ENCODE measurements at regions not wholly inside any gene's neighbourhood (a gene's known extent, or its start where the extent isn't known, plus 50 kb on each side); places are given as distances from the start of the nearest gene placed in this dataset.

- no peak overlapping the region for H3K4me2 ChIP-seq (replicated peaks; ENCODE audit: low read depth, low read length, poor library complexity, severe bottlenecking)
- H3K4me3 ChIP-seq (ENCODE audit: control extremely low read depth in 1 of 5, extremely low read depth in 1 of 5, insufficient read depth in 1 of 5, low read depth in 2 of 5, low read length in 4 of 5): no peak overlapping the region
- H3K36me3 ChIP-seq (replicated peaks in 1 of 2; ENCODE audit: control extremely low read depth in 1 of 2, control insufficient read depth in 1 of 2, extremely low read depth in 1 of 2, insufficient read depth in 2 of 2, low read length in 1 of 2): no peaks in the 10 kb centered on the region
- DNase-seq: no peak
- Mint-ChIP-seq H3K4me3 (no peak overlapping the region), H3K27me3 (no peaks in the 10 kb centered on the region), H3K9me3 (ENCODE audit: insufficient read depth) (no peaks in the 10 kb centered on the region), H3K27ac (no peak overlapping the region), H3K4me1 (no peaks in the 10 kb centered on the region)
- CTCF ChIA-PET: no interaction called here
- no peaks in the 10 kb centered on the region for H3K4me1 ChIP-seq (ENCODE audit: control insufficient read depth in 2 of 2, insufficient read depth in 2 of 2, low read length in 2 of 2)
- H4K20me1 ChIP-seq (ENCODE audit: control insufficient read depth, insufficient read depth, low read length, poor library complexity, severe bottlenecking): no peaks in the 10 kb centered on the region
- POLR2A ChIA-PET: no interaction called here
- no peaks in the 10 kb centered on the region for H3K9me3 ChIP-seq (ENCODE audit: control extremely low read depth in 1 of 3, control insufficient read depth in 2 of 3, insufficient read depth in 1 of 3, low read length in 2 of 3)
- intact Hi-C loops (cut with micrococcal nuclease): no loop called here
- TF ChIP-seq CTCF (IDR thresholded peaks at IDR 0.05) (no peak), EZH2 (IDR thresholded peaks at IDR 0.05; ENCODE audit: borderline replicate concordance, insufficient read depth, low read depth, low read length, poor library complexity, severe bottlenecking) (no peak)
- 97% methylated on average over 5 of the region's 7 CpGs for WGBS (ENCODE audit: insufficient coverage)
- H3K9ac ChIP-seq (ENCODE audit: low read length): no peak overlapping the region
- ATAC-seq (ENCODE audit: low read depth): no peak
- H3K27me3 ChIP-seq (replicated peaks in 1 of 4; ENCODE audit: control extremely low read depth in 1 of 4, control insufficient read depth in 3 of 4, insufficient read depth in 4 of 4, low read length in 3 of 4): no peaks in the 10 kb centered on the region
- no peaks in the 10 kb centered on the region for H3K79me2 ChIP-seq (ENCODE audit: control insufficient read depth, insufficient read depth, low read length)
- no peak overlapping the region for H3K27ac ChIP-seq (ENCODE audit: low read length in 2 of 2)
- H2AFZ ChIP-seq (ENCODE audit: insufficient read depth, low read depth, low read length, poor library complexity, severe bottlenecking): no peak overlapping the region
Measured at GRCh38 chr2:238509903-238510302, 83.2 kb downstream of the ASB1 start.

GRCh38 chr2:238510911-238511613, 84.3 kb downstream of the ASB1 start:
- no peak overlapping the region for H3K27ac ChIP-seq (ENCODE audit: low read length in 2 of 2)
- no peaks in the 10 kb centered on the region for H4K20me1 ChIP-seq (ENCODE audit: control insufficient read depth, insufficient read depth, low read length, poor library complexity, severe bottlenecking)
- no peak overlapping the region for H3K4me2 ChIP-seq (replicated peaks; ENCODE audit: low read depth, low read length, poor library complexity, severe bottlenecking)
- POLR2A ChIA-PET: no interaction called here
- no peak for ATAC-seq (ENCODE audit: low read depth)
- Mint-ChIP-seq H3K4me1 (no peaks in the 10 kb centered on the region), H3K27ac (no peak overlapping the region), H3K9me3 (ENCODE audit: insufficient read depth) (no peaks in the 10 kb centered on the region), H3K27me3 (no peaks in the 10 kb centered on the region), H3K4me3 (no peak overlapping the region)
- no peak overlapping the region for H3K4me3 ChIP-seq (ENCODE audit: control extremely low read depth in 1 of 5, extremely low read depth in 1 of 5, insufficient read depth in 1 of 5, low read depth in 2 of 5, low read length in 4 of 5)
- no peaks in the 10 kb centered on the region for H3K79me2 ChIP-seq (ENCODE audit: control insufficient read depth, insufficient read depth, low read length)
- no peak for TF ChIP-seq CTCF (IDR thresholded peaks at IDR 0.05)
- no peak for TF ChIP-seq EZH2 (IDR thresholded peaks at IDR 0.05; ENCODE audit: borderline replicate concordance, insufficient read depth, low read depth, low read length, poor library complexity, severe bottlenecking)
- no peaks in the 10 kb centered on the region for H3K9me3 ChIP-seq (ENCODE audit: control extremely low read depth in 1 of 3, control insufficient read depth in 2 of 3, insufficient read depth in 1 of 3, low read length in 2 of 3)
- WGBS (ENCODE audit: insufficient coverage): 88% methylated on average over 24 of the region's 26 CpGs
- CTCF ChIA-PET: no interaction called here
- DNase-seq: no peak
- H3K27me3 ChIP-seq (replicated peaks in 1 of 4; ENCODE audit: control extremely low read depth in 1 of 4, control insufficient read depth in 3 of 4, insufficient read depth in 4 of 4, low read length in 3 of 4): no peaks in the 10 kb centered on the region
- no peak overlapping the region for H2AFZ ChIP-seq (ENCODE audit: insufficient read depth, low read depth, low read length, poor library complexity, severe bottlenecking)
- intact Hi-C loops (cut with micrococcal nuclease): no loop called here
- no peak overlapping the region for H3K9ac ChIP-seq (ENCODE audit: low read length)
- H3K4me1 ChIP-seq (ENCODE audit: control insufficient read depth in 2 of 2, insufficient read depth in 2 of 2, low read length in 2 of 2): no peaks in the 10 kb centered on the region
- H3K36me3 ChIP-seq (replicated peaks in 1 of 2; ENCODE audit: control extremely low read depth in 1 of 2, control insufficient read depth in 1 of 2, extremely low read depth in 1 of 2, insufficient read depth in 2 of 2, low read length in 1 of 2): no peaks in the 10 kb centered on the region

All from B cell (primary cell).